ENCODE measurements at regions not wholly inside any gene's neighbourhood (a gene's known extent, or its start where the extent isn't known, plus 50 kb on each side); places are given as distances from the start of the nearest gene placed in this dataset.

DNA sequence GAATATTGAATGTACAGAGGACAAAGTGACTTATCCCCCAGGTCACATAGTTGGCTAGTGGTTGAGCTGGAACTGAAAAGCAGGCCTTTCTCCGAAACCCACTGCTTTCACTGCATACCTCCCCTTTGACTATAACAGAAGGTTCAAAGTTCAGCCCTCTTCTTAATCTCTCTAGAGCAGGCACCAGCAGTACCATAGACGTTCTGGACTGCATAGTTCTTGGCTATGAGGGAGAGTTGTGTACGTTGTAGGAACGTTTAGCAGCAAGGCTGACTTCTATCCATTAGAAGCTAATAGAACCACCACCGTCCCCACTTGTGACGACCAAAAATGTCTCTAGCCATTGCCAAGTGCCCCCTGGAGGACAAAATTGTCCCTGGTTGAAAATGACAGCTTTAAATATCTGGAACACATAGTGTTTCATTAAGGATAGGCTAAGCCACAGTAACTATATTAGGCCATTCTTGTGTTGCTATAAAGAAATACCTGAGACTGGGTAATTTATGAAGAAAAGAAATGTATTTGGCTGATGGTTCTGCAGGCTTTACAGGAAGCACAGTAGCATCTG is 123.8 kb upstream of the MTHFD1L start:
- WGBS, 2 experiments (ENCODE audit: extremely low coverage in 1 of 2, insufficient coverage in 1 of 2, insufficient read length in 1 of 2, insufficient replicate concordance in 2 of 2, low coverage in 1 of 2, low lambda C conversion rate in 2 of 2, missing lambda C conversion rate in 1 of 2): 71% methylated on average over 6 of the region's 6 CpGs; no CpG with 5 or more reads in 1 of the 2 experiments
- TF ChIP-seq, protein P1, sequence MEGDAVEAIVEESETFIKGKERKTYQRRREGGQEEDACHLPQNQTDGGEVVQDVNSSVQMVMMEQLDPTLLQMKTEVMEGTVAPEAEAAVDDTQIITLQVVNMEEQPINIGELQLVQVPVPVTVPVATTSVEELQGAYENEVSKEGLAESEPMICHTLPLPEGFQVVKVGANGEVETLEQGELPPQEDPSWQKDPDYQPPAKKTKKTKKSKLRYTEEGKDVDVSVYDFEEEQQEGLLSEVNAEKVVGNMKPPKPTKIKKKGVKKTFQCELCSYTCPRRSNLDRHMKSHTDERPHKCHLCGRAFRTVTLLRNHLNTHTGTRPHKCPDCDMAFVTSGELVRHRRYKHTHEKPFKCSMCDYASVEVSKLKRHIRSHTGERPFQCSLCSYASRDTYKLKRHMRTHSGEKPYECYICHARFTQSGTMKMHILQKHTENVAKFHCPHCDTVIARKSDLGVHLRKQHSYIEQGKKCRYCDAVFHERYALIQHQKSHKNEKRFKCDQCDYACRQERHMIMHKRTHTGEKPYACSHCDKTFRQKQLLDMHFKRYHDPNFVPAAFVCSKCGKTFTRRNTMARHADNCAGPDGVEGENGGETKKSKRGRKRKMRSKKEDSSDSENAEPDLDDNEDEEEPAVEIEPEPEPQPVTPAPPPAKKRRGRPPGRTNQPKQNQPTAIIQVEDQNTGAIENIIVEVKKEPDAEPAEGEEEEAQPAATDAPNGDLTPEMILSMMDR (IDR thresholded peaks at IDR 0.05; ENCODE audit: control extremely low read depth in 1 of 3, insufficient read depth in 1 of 3, low read depth in 1 of 3, low read length in 3 of 3): peak; percentile 27 to 63 (median 52)
- TF ChIP-seq RAD21 (IDR thresholded peaks at IDR 0.05 in 1 of 2, conservative IDR thresholded peaks at IDR 0.05 in 1 of 2; ENCODE audit: low read depth in 2 of 2, low read length in 2 of 2): peak; percentile 63 to 71
- TF ChIP-seq SIRT6 (IDR thresholded peaks at IDR 0.05; ENCODE audit: low read length): no peak
- no peak overlapping the region for H2BK15ac ChIP-seq (ENCODE audit: low read length)
- no peaks in the 10 kb centered on the region for H3K36me3 ChIP-seq (ENCODE audit: control insufficient read depth in 2 of 4, insufficient read depth in 4 of 4, low read length in 3 of 4)
- H3K56ac ChIP-seq (replicated peaks; ENCODE audit: insufficient read length, low read depth, low read length): no peak overlapping the region
- CTCF ChIA-PET (ENCODE audit: partially characterized antibody): interaction anchor here (0.7 to 2.4 kb wide), 41 partner anchors 8 to 398 kb away, joined by 3 to 21 read pairs (median 4); partner anchors contain the start of gene PLEKHG1
- H3K23me2 ChIP-seq (ENCODE audit: low read depth, low read length): no peaks in the 10 kb centered on the region
- H3K79me1 ChIP-seq (ENCODE audit: low read depth, low read length): no peaks in the 10 kb centered on the region
- H3K14ac ChIP-seq (ENCODE audit: insufficient read length): no peak overlapping the region
- H4K91ac ChIP-seq (replicated peaks; ENCODE audit: insufficient read length, low read length): no peak overlapping the region
- no peak overlapping the region for H2BK20ac ChIP-seq (ENCODE audit: low read length)
- H2BK12ac ChIP-seq (ENCODE audit: low read depth, low read length): no peak overlapping the region
- H2BK120ac ChIP-seq (replicated peaks; ENCODE audit: low read depth, low read length): no peak overlapping the region
- no peak overlapping the region for H3K4ac ChIP-seq (replicated peaks; ENCODE audit: insufficient read length, low read depth, low read length)
- no peaks in the 10 kb centered on the region for H3K9me3 ChIP-seq (ENCODE audit: insufficient read depth in 2 of 2, low read depth in 1 of 2, low read length in 1 of 2)
- H3K9ac ChIP-seq (replicated peaks in 1 of 4; ENCODE audit: extremely low read depth in 1 of 4, low read depth in 3 of 4, low read length in 3 of 4): no peak overlapping the region
- H3K23ac ChIP-seq (ENCODE audit: insufficient read length): no peak overlapping the region
- POLR2A ChIA-PET (ENCODE audit: partially characterized antibody): interaction anchor here (0.7 kb wide), 1 partner anchor 12 kb away, joined by 3 read pairs; no protein-coding TSS in a partner anchor
- no peaks in the 10 kb centered on the region for H3K79me2 ChIP-seq (ENCODE audit: control insufficient read depth in 1 of 2, insufficient read depth in 2 of 2, low read length in 2 of 2)
- H3K4me2 ChIP-seq (ENCODE audit: insufficient read depth in 1 of 2, low read depth in 2 of 2, low read length in 2 of 2): no peak overlapping the region
- no peak overlapping the region for H3K4me3 ChIP-seq (ENCODE audit: extremely low read depth in 1 of 4, insufficient read depth in 2 of 4, low read depth in 3 of 4, low read length in 4 of 4)
- no peaks in the 10 kb centered on the region for H3K27me3 ChIP-seq (replicated peaks in 1 of 4; ENCODE audit: control insufficient read depth in 3 of 4, extremely low read depth in 1 of 4, insufficient read depth in 3 of 4, low read length in 3 of 4)
- no peaks in the 10 kb centered on the region for H4K20me1 ChIP-seq (replicated peaks in 1 of 2; ENCODE audit: control insufficient read depth in 1 of 2, insufficient read depth in 2 of 2, low read length in 2 of 2)
- H4K5ac ChIP-seq (ENCODE audit: insufficient read length, low read depth, low read length): no peak overlapping the region
- H3K27ac ChIP-seq (ENCODE audit: low read depth, low read length): no peak overlapping the region
- H3K4me1 ChIP-seq (replicated peaks in 1 of 4; ENCODE audit: control insufficient read depth in 3 of 4, insufficient read depth in 4 of 4, low read length in 3 of 4): no peaks in the 10 kb centered on the region
- no peak overlapping the region for H2BK5ac ChIP-seq (ENCODE audit: low read depth, low read length)
- no peak overlapping the region for H4K8ac ChIP-seq (ENCODE audit: extremely low read depth, insufficient read depth, low read length)
- H2AK5ac ChIP-seq (ENCODE audit: low read depth, low read length): no peak overlapping the region
- no peak overlapping the region for H2AFZ ChIP-seq (ENCODE audit: low read length)
- no peak for DNase-seq (ENCODE audit: low read depth in 1 of 2, low spot score in 2 of 2)
- H3K18ac ChIP-seq (ENCODE audit: extremely low read depth, low read length): no peak overlapping the region
- no peak for FAIRE-seq

All from H1 (cell line).